ENCODE measurements at regions not wholly inside any gene's neighbourhood (a gene's known extent, or its start where the extent isn't known, plus 50 kb on each side); places are given as distances from the start of the nearest gene placed in this dataset.
"Not testable (repeated sequence)": the region's sequence is repeated elsewhere in the genome, so short reads cannot be mapped to it uniquely, and the experiment has no call there.

GRCh38 chr15:58361273-58361759 lies 70.5 kb upstream of the LIPC start:
- no peak for DNase-seq

- DNase-seq: no peak
Observed at GRCh38 chr15:58362262-58362922, 69.4 kb upstream of the LIPC start.

- not testable (repeated sequence) for DNase-seq
Observed at GRCh38 chr15:58363118-58363517, 68.7 kb upstream of the LIPC start.

GRCh38 chr15:58363673-58364072 lies 68.1 kb upstream of the LIPC start:
- not testable (repeated sequence) for DNase-seq

- DNase-seq: not testable (repeated sequence)
Observed at GRCh38 chr15:58365098-58365497, 66.7 kb upstream of the LIPC start.

GRCh38 chr15:58369261-58369701 lies 62.5 kb upstream of the LIPC start:
- DNase-seq: no peak

GRCh38 chr15:58369956-58370355 lies 61.8 kb upstream of the LIPC start:
- DNase-seq: no peak

GRCh38 chr15:58374147-58374546 lies 57.6 kb upstream of the LIPC start:
- no peak for DNase-seq

GRCh38 chr15:58377193-58377592 lies 54.6 kb upstream of the LIPC start:
- no peak for DNase-seq

- no peak for DNase-seq
Observed at GRCh38 chr15:58378241-58379085, 53.3 kb upstream of the LIPC start.

- DNase-seq: not testable (repeated sequence)
Observed at GRCh38 chr15:58379454-58379853, 52.3 kb upstream of the LIPC start.

- DNase-seq: no peak
Observed at GRCh38 chr15:58380280-58380945, 51.4 kb upstream of the LIPC start.

GRCh38 chr15:58381697-58382096 lies 50.1 kb upstream of the LIPC start:
- DNase-seq: no peak

Data from effector CD4-positive, alpha-beta T cell (primary cell).